ENCODE measurements at regions not wholly inside any gene's neighbourhood (a gene's known extent, or its start where the extent isn't known, plus 50 kb on each side); places are given as distances from the start of the nearest gene placed in this dataset.
A peak's percentile ranks its signal among the peaks of the same experiment; 100 is the strongest.

- TF ChIP-seq CTCF (IDR thresholded peaks at IDR 0.05; ENCODE audit: insufficient read depth, low read depth, low read length) = no peak
- DNase-seq (ENCODE audit: low read depth) = peak; percentile 16
- no peak overlapping the region for H3K4me3 ChIP-seq (ENCODE audit: low read depth, low read length)
Observed at GRCh38 chr6:54716877-54717276, 129.7 kb upstream of the FAM83B start.

- peak; percentile 54 for DNase-seq (ENCODE audit: low read depth)
- TF ChIP-seq CTCF (IDR thresholded peaks at IDR 0.05; ENCODE audit: insufficient read depth, low read depth, low read length) = peak; percentile 92
- no peak overlapping the region for H3K4me3 ChIP-seq (ENCODE audit: low read depth, low read length)
Observed at GRCh38 chr6:54717849-54718455, 128.6 kb upstream of the FAM83B start.

- no peak for DNase-seq (ENCODE audit: low read depth)
- no peak for TF ChIP-seq CTCF (IDR thresholded peaks at IDR 0.05; ENCODE audit: insufficient read depth, low read depth, low read length)
- no peak overlapping the region for H3K4me3 ChIP-seq (ENCODE audit: low read depth, low read length)
Observed at GRCh38 chr6:54718541-54719023, 128.0 kb upstream of the FAM83B start.

- H3K4me3 ChIP-seq (ENCODE audit: low read depth, low read length) = no peak overlapping the region
- TF ChIP-seq CTCF (IDR thresholded peaks at IDR 0.05; ENCODE audit: insufficient read depth, low read depth, low read length) = no peak
- DNase-seq (ENCODE audit: low read depth) = no peak
Observed at GRCh38 chr6:54719131-54719530, 127.4 kb upstream of the FAM83B start.

- TF ChIP-seq CTCF (IDR thresholded peaks at IDR 0.05; ENCODE audit: insufficient read depth, low read depth, low read length) = no peak
- no peak for DNase-seq (ENCODE audit: low read depth)
- no peak overlapping the region for H3K4me3 ChIP-seq (ENCODE audit: low read depth, low read length)
Observed at GRCh38 chr6:54719633-54720032, 126.9 kb upstream of the FAM83B start.

GRCh38 chr6:54722328-54722727 lies 124.2 kb upstream of the FAM83B start:
- H3K4me3 ChIP-seq (ENCODE audit: low read depth, low read length) = no peak overlapping the region
- no peak for DNase-seq (ENCODE audit: low read depth)
- no peak for TF ChIP-seq CTCF (IDR thresholded peaks at IDR 0.05; ENCODE audit: insufficient read depth, low read depth, low read length)

- no peak for DNase-seq (ENCODE audit: low read depth)
- H3K4me3 ChIP-seq (ENCODE audit: low read depth, low read length) = no peak overlapping the region
- no peak for TF ChIP-seq CTCF (IDR thresholded peaks at IDR 0.05; ENCODE audit: insufficient read depth, low read depth, low read length)
Observed at GRCh38 chr6:54729716-54730115, 116.9 kb upstream of the FAM83B start.
